NCI-H2029 treated with DMSO at 0.1 percent for 48 hours (cell line): ENCODE measurements at regions not wholly inside any gene's neighbourhood (a gene's known extent, or its start where the extent isn't known, plus 50 kb on each side); places are given as distances from the start of the nearest gene placed in this dataset.
"Not testable (repeated sequence)": the region's sequence is repeated elsewhere in the genome, so short reads cannot be mapped to it uniquely, and the experiment has no call there.

Experiments
- DNase-seq: peaks from one replicate; lab custom pipeline; 2025; lab: John Stamatoyannopoulos, UW

DNA sequence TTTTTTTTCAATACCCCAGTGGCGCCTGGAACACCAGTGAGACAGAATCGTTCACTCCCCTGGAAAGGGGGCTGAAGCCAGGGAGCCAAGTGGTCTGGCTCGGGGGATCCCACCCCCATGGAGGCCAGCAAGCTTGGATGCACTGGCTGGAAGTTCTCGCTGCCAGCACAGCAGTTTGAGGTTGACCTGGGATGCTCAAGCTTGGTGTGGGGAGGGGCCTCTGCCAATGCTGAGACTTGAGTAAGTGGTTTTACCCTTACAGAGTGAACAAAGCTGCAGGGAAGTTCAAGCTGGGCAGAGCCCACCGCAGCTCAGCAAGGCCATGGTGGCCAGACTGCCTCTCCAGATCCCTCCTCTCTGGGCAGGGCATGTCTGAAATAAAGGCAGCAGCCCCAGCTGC is 276.2 kb upstream of the CNTN6 start:
- no peak for DNase-seq

DNA sequence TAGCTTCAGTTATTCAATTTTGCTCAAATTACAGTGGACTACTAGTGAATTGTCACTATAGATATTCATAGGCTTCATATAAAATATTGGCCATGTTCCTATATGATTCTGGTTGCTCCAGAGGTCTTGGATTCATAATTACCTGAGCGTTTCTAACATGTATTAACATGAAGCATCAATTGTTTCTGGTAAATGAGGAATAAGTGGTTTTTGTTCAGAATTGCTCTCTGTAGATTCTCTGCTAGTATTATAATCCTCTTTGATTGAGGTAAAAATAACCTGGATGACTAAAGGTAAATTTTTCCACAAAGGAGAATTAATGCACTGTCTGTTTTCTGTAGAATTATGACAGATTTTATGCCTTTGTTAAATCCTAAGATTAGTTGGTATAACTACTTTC is 258.1 kb upstream of the CNTN6 start:
- DNase-seq: no peak

DNA sequence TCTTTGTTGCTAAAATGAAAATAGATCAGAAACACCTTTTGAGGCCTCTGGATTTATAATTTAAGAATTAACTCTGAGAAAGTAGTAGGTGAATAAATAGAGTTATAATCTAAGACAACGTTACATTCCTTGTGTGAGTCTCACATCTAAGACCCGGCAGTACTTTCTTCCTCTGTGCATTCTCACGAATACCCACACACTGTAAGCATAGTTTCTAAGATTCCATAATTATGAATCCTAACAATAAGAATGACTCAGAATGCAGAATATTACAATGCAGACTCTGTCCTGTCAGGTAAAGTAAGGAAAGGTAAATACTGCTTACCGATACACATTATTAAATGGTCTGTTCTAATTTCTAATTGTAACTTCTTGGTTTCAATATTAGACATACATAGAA is 257.7 kb upstream of the CNTN6 start:
- DNase-seq: no peak

DNA sequence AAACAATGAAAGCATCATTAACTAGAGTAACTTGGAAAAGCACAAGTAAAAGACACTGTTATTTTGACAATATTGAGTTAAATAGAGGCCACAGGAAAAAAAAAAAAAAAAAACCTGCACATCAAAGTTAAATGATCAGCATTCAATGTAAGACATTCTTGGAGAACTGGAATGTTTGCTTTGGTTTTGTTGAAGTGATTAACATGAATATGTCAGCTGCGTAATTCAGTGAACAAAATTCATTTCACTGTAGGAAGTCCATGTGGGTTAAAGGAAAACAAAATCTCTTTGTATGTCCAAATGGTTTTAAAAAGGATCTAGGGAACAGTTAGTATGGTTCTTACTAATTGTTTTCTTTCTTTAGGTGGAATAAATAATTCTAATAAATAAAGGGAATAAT is 252.8 kb upstream of the CNTN6 start:
- no peak for DNase-seq

DNA sequence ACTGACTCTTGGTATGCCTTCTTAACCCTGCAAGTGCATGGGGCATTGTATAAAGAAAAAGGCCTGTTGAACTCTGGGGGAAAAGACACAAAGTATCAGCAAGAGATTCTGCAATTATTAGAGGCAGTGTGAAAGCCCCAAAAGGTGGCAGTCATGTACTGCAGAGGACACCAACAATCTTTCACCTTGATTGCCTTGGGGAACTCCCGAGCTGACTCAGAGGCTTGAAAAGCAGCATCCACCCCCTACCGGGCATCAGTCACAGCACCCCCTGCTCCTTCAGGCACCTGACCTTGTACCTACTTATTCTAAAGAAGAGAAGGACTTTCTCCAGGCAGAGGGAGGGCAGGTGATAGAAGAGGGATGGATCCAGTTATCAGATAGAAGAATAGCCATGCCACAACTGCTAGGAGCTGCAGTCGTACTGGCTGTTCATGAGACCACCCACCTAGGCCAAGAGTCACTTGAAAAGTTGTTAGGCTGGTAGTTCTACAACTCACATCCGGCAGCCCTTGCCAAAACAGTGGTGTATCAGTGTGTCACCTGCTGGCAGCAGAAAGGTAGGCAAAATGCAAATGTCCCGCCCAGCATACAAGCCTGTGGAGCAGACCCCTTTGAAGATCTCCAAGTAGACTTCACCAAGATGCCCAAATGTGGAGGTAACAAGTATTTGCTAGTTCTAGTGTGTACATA is 241.6 kb upstream of the CNTN6 start:
- DNase-seq: no peak

DNA sequence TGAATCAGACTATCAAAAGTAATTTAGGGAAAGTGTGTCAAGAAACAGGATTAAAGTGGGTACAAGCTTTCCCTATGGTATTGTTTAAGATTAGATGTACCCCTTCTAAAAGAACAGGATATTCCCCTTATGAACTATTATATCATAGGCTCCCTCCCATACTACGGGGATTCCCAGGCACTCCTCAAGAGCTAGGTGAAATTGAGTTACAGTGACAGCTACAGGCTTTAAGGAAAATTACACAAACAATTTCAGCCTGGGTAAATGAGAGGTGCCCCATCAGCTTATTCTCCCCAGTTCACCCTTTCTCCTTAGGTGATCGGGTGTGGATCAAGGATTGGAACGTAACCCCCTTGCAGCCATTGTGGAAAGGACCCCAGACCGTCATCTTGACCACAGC is 240.8 kb upstream of the CNTN6 start:
- no peak for DNase-seq

DNA sequence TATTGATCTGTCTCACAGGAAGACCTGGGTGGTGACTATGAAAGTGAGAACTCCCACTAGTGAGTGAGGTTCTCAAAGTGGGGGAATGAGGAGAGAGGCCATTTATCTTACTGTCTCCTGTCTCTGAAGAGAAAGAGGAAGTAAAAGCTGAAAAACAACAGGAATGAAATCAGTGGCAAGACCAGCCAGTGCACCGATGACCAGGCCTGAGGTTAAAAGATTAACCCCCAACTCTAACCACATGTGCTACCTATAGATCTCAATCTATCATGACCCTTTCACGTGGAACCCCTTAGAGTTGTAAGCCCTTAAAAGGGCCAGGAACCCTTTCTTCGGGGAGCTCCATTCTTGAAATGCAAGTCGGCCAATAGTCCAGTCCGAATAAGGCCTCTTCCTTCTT is 239.3 kb upstream of the CNTN6 start:
- DNase-seq: no peak

DNA sequence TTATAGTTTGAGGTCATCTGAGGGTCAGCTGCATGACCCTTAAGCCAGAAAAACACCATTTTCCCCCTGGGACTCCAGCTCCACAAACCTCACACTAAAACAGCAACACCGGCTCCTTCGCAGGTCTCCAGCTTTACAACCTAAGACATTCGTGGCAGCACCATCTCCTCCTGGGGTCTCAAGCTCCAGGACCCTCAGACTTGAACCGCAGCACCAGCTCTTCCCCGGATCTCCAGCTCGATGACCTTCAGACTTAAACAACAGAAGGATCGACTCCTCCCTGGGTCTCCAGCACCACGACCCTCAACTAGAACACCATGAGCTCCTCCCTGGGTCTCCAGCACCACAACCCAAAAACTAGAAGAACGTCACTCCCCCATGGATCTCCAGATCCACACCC is 233.7 kb upstream of the CNTN6 start:
- DNase-seq: no peak

DNA sequence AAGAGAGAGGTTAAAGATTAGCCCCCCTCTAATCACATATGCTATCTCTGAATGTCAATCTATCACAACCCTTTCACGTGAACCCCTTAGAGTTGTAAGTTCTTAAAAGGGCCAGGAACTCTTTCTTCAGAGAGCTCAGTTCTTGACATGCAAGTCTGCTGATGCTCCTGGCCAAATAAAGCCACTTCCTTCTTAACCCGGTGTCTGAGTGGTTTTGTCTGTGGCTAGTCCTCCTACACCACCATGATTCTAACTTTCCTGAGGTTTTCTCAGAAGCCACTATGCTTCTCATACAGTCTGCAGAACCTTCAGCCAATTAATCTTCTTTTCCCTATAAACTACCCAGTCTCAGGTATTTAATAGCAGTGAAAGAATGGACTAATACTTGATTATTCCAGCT is 231.1 kb upstream of the CNTN6 start:
- no peak for DNase-seq

DNA sequence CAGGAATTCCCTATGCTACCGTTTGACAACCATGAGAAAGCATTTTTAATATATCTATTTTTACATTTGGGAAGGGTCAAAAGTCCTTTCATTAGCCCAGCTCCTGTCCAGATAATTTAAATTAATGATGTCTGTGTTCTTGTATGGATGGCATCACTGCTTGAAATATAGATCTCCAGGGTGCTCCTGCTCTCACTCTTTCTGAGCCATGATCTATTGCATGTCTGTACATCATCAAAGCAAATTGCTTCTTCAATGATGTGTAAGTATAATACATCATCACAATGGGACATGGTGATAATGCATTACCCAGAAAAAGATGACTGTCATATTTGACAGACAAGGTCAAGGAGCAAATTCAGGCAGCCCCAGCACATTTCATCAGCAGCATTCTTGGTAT is 223.6 kb upstream of the CNTN6 start:
- DNase-seq: no peak

DNA sequence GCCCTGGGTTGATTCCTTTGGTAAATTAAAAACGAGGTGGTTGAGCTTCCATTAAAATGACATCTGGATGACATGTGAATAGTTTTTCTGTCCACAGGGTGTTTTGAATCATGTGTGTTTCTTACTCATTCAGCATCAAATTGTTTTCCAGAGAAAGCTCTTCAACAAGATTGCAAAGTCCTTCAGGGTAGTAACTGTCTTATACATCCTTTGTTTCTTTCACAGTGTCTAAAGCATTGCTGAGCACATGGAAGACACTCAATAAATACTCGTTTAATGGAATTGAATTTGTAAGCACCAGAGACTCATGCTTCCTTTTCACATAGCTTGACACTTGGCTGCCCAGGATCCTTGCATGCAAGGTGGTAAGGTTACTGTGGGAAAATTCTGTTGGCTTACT is 223.1 kb upstream of the CNTN6 start:
- no peak for DNase-seq

DNA sequence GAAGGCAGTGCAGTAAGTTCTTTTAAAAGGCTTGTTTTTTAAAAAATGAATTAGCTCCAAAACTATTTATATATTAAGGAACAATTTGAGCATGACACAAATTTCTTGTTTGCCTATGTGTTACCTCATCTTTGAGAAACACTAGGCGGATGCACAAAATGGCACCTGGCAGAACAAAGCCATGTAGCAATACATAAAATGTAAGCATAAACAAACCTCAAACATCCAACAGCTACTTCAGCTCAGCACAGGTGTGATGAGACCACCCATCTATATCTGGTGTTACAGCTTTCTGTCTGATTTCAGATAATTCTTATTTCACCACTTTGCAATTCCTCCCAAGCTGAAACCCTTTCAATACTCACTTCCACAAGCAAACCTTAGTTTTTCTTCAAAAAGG is 221.2 kb upstream of the CNTN6 start:
- no peak for DNase-seq

DNA sequence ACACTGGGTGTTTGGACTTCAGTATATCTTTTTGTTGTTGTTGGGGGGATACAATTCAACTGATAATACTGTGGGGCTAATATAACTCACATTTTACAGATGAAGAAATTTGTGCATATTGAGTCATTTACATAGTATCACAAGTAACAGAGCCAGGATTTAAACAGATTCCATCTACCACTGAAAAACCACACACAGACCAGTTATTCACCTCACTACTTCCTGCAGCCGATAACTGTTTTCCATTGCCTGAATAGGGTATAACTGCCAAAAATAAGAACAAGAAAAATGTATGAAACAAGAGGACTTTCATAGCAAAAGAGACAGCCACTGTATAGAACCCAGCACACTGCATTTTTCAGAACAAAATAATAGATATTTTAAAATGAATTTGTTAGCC is 215.8 kb upstream of the CNTN6 start:
- DNase-seq: no peak

DNA sequence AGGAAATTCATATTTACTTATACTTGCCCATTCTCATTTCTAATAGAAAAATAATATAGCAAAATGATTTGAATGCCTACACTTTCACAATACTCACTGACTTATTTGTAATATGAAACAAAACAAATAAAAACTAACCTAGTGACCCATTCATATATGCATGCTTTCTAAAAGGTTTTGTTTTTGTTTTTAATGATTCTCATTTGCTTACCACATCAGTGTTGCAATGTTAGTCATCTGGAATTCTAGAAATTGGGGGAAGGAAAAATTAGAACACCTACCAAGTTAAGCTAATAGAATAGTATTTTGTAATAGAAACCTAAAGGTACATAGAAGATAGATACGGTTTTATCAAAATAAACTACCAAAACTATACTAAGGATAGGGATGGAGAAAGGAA is 214.1 kb upstream of the CNTN6 start:
- no peak for DNase-seq

DNA sequence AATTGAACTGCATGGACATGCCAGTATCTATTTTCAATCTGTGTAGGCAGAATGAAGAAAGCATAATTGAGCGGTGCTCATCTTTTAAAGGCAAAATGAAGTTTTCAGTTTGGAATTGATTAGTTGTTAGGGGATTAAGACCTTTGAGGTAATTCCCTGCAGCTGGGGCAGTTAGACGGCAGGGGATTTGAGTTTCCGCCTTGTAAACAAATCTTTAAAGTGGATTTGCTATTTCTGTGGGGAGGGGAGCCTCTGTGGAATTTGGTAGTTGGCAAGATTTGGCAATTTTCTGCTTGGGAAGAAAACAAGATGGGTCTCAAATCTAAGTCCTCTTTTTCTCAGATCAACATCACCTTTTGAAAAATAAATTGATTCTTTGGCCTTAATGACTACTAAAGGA is 212.5 kb upstream of the CNTN6 start:
- DNase-seq: no peak

DNA sequence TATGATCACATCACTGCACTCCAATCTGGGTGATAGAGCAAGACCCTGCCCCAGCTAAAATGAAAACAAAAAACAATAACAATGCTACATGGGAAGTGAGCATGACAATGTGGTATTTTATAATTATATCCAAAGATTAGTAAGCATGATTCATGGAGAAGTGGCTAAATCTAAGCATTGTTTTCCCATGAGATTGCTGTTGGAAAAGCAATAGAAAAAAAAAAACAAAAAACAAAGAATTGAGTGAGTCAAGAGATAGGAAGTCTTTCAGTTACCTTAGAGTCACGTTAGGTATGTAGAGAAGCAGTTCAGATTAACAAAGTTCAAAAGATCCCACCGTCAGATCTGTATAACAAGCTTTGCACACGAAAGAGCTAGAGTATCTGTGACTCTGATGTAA is 210.3 kb upstream of the CNTN6 start:
- DNase-seq: no peak

DNA sequence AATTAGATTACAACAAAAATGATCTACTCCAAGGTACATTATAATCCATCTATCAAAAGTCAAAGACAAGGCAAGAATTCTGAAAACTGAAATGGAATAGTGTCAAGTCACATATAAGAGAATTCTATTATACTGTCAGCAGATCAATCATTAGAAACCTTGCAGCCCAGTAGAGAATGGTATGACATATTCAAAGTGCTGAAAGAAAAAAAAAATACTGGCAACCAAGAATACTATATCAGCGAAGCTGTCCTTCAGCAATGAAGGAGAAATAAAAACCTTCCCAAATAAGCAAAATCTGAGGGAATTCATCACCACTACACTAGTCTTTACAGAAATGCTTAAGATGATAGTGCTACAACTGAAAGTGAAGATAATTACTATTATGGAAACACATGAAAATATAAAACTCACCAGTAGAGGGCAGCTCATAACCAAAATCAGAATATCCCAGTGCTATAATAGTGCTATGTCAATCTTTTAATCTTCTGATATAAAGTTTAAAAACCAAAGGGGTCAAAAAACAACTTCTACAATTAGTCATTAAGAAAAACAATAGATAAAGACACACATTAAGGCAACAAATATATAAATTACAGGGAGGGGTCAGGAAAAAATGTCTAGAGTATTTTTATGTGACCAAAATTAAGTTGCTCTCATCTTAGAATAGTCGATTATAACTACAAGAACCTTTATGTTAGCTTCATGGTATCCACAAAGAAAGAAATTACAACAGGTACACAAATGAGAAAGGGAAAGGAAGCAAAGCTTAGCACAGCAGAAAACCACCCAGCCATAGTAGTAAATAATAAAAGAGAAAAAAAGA is 190.7 kb upstream of the CNTN6 start:
- DNase-seq: peak; percentile 21

DNA sequence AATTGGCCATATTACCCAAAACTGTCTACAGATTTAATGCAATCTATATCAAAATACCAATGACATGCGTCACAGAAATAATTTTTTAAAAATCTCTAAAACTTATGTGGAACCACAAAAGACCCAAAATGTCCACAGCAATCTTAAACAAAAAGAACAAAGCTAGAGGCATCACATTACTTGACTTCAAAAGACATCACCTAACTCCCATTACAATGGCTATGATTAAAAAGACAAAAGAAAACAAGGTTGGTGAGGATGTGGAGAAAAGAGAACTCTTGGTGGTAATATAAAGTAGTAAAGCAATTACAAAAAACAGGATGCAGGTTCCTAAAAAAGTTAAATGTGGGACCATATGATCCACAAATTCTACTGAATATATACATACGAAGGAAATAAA is 187.6 kb upstream of the CNTN6 start:
- DNase-seq: no peak

DNA sequence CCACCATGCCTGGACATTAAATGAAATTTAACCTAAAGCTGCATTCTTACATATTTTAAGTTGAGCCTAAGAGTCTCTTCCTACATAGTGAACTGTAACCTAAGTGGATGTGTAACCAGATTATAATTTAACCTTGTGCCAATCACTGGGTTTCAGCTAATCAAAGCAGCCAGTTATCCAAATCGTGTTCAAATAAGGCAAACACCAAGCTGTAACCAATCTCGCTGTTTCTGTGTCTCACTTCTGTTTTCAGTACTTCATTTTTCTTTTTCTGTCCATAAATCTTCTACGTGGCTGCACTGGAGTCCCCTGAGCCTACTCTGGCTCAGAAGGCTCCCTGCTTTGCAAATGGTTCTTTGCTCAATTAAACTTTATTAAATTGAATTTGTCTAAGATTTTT is 186.1 kb upstream of the CNTN6 start:
- DNase-seq: no peak

DNA sequence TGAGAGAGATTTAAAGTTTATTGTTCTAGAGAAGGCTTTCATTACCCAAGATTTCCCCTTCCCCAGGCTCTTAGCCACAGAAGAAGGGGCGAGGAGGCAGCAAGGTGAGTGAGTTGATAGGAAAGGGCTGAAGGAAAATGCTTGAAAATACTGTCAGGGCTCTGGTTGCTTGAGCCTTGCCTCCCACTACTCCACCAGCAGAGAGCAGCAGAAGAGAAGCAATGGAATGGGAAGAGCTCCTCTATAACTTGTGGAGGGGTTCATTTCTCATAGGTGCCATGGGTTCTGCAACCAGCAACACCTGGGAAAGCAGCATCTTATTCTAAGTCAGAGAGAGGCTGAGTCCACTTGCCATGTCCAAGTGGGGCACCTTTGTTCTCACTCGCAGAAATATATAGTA is 184.0 kb upstream of the CNTN6 start:
- DNase-seq: no peak

DNA sequence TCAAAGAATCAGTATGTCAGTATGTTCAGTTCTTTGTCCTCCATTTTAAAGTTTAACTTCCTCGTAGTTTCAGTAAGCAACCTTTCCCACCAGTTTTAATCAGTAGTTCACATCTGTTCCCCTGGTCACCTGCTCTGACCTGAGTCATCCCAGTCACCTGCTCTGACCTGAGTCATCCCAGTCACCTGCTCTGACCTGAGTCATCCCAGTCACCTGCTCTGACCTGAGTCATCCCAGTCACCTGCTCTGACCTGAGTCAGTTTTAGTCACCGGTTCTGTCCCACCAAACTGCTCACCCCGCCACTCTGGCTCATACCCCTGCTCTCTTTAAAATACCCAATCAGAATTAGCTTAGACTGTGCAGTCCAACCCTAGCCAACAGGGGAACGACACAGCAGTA is 180.1 kb upstream of the CNTN6 start:
- DNase-seq: not testable (repeated sequence)

DNA sequence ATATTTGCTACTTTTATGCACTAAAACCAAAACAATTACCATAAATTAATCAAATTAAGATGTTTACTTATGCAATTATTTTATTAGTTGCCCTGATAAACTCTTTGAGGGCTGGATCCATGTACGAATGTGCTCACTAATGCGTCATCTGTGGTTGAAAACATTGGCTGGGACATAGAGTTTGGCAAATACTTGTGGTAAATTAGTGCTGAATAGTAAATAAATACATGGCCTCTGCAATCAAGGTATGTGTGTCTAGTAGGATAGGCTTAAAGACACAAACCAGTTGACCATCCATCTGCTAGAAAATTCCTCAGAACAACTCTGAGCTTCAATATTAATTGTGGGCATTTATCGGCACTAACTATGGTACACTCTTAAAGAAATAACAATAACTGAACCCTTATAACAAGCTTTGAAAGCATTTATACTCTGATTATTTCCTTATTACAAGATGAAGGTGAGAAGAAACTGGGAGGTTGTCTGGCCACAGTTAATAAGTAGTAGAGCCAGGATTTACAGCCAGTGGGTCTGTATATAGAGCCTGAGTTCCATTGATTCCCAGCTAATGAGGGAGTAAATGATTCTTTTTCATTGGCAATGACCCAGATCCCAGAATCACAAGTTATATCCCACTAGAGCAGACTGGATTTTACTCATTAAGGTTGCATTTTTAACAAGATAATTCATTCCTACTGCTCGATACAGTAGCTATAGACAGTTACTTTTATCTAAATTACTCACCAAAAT is 169.5 kb upstream of the CNTN6 start:
- DNase-seq: no peak

DNA sequence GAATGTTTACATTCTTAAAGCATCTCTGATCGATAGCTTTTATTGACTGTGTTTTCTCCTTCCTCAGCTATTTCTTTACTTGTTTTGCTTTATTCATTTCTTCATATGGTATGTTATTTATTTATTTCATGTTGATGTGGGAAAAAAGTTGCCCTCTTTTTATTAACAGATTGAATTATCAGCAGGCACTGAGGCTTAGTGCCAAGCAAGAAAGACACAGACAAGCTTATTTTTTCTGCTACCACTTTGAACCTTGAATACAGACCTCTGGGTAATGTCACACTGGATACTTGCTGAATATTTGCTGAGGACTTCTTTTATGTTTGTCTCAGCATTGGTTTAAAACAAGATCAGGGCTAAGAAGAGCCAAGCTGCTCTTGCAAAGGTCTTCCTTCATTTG is 162.0 kb upstream of the CNTN6 start:
- DNase-seq: no peak
